PC-3 (cell line): ENCODE measurements at regions not wholly inside any gene's neighbourhood (a gene's known extent, or its start where the extent isn't known, plus 50 kb on each side); places are given as distances from the start of the nearest gene placed in this dataset.

Experiments
- EZH2 ChIP-seq: fragments of 300-600 bp; sonication (generic); IDR thresholded peaks from one replicate; pipeline ENCODE4 v1.6.1; 2017; ENCODE audit warnings: antibody characterized with exemption, mild to moderate bottlenecking, low read length; ENCODE audit not compliant: unreplicated experiment
- TF ChIP-seq, protein P1 (sequence below): fragments of 300-600 bp; sonication (generic); conservative IDR thresholded peaks from 2 replicates; pipeline ENCODE4 v1.5.1; 2017; ENCODE audit warnings: antibody characterized with exemption, low read depth, mild to moderate bottlenecking, low read length

DNA sequence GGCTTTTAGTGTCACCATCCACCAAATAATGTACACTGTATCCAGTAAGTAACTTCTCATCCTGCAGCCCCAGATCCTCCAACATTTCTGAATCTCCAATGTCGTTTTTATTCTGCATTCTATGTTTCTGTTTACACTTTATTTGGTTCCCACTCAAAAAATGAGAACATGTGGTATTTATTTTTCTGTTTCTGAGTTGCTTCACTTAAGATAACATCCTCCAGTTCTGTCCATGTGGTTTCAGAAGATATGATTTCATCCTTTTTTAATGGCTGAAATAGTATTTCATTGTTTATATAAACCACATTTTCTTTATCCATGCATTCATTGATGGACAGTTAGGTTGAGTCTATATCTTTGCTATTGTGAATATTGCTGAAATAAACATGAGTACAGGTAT is 677.3 kb upstream of the FTMT start:
- TF ChIP-seq, protein P1, sequence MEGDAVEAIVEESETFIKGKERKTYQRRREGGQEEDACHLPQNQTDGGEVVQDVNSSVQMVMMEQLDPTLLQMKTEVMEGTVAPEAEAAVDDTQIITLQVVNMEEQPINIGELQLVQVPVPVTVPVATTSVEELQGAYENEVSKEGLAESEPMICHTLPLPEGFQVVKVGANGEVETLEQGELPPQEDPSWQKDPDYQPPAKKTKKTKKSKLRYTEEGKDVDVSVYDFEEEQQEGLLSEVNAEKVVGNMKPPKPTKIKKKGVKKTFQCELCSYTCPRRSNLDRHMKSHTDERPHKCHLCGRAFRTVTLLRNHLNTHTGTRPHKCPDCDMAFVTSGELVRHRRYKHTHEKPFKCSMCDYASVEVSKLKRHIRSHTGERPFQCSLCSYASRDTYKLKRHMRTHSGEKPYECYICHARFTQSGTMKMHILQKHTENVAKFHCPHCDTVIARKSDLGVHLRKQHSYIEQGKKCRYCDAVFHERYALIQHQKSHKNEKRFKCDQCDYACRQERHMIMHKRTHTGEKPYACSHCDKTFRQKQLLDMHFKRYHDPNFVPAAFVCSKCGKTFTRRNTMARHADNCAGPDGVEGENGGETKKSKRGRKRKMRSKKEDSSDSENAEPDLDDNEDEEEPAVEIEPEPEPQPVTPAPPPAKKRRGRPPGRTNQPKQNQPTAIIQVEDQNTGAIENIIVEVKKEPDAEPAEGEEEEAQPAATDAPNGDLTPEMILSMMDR: no peak
- TF ChIP-seq EZH2: no peak
